Hematopoietic multipotent progenitor cell treated with erythropoietin and hydrocortisone succinate and interleukin-3 and kit ligand, for 6 days (in vitro differentiated cells): ENCODE measurements at regions not wholly inside any gene's neighbourhood (a gene's known extent, or its start where the extent isn't known, plus 50 kb on each side); places are given as distances from the start of the nearest gene placed in this dataset.
"Not testable (repeated sequence)": the region's sequence is repeated elsewhere in the genome, so short reads cannot be mapped to it uniquely, and the experiment has no call there.

Experiments used
- DNase-seq: peaks from one replicate; pipeline ENCODE4 v3.0.0-alpha.2; 2015

GRCh38 chr2:53095664-53096063, 671.9 kb upstream of the CHAC2 start:
- DNase-seq = no peak

GRCh38 chr2:53095227-53095626, 672.4 kb upstream of the CHAC2 start:
- no peak for DNase-seq

GRCh38 chr2:53093355-53093754, 674.2 kb upstream of the CHAC2 start:
- DNase-seq = no peak

GRCh38 chr2:53091183-53091582, 676.4 kb upstream of the CHAC2 start:
- DNase-seq = no peak

- no peak for DNase-seq
Measured at GRCh38 chr2:53087874-53088461, 679.6 kb upstream of the CHAC2 start.

GRCh38 chr2:53087262-53087873, 680.2 kb upstream of the CHAC2 start:
- DNase-seq = no peak

- no peak for DNase-seq
Measured at GRCh38 chr2:53077413-53077812, 690.2 kb upstream of the CHAC2 start.

- DNase-seq = no peak
Measured at GRCh38 chr2:53075760-53076159, 691.8 kb upstream of the CHAC2 start.

- DNase-seq = no peak
Measured at GRCh38 chr2:53067533-53067932, 700.1 kb upstream of the CHAC2 start.

GRCh38 chr2:53067056-53067455, 700.5 kb upstream of the CHAC2 start:
- no peak for DNase-seq

GRCh38 chr2:53064154-53064553, 703.5 kb upstream of the CHAC2 start:
- no peak for DNase-seq

GRCh38 chr2:53058526-53058925, 709.1 kb upstream of the CHAC2 start:
- DNase-seq = no peak

GRCh38 chr2:53053937-53054336, 713.7 kb upstream of the CHAC2 start:
- no peak for DNase-seq

GRCh38 chr2:53051157-53051556, 716.4 kb upstream of the CHAC2 start:
- no peak for DNase-seq

- DNase-seq = no peak
Measured at GRCh38 chr2:53040536-53041229, 726.9 kb upstream of the CHAC2 start.

GRCh38 chr2:53036196-53036595, 731.4 kb upstream of the CHAC2 start:
- DNase-seq = no peak

GRCh38 chr2:53035153-53035552, 732.5 kb upstream of the CHAC2 start:
- no peak for DNase-seq

- DNase-seq = no peak
Measured at GRCh38 chr2:53033411-53033810, 734.2 kb upstream of the CHAC2 start.

- DNase-seq = no peak
Measured at GRCh38 chr2:53028746-53029423, 738.7 kb upstream of the CHAC2 start.

GRCh38 chr2:53028225-53028624, 739.4 kb upstream of the CHAC2 start:
- no peak for DNase-seq

GRCh38 chr2:53022248-53022647, 745.4 kb upstream of the CHAC2 start:
- DNase-seq = not testable (repeated sequence)

- DNase-seq = no peak
Measured at GRCh38 chr2:53021828-53022227, 745.8 kb upstream of the CHAC2 start.

GRCh38 chr2:53021292-53021691, 746.3 kb upstream of the CHAC2 start:
- DNase-seq = no peak
